GM23338 (cell line): ENCODE measurements at regions not wholly inside any gene's neighbourhood (a gene's known extent, or its start where the extent isn't known, plus 50 kb on each side); places are given as distances from the start of the nearest gene placed in this dataset.

Experiments
- ATAC-seq: fragments of 200-7000 bp; cut with Tn5 transposase; 3 replicates; pipeline ENCODE4 v1.9.1; 2020
- DNase-seq: peaks from one replicate; pipeline ENCODE4 v3.0.0-alpha.2; 2015; ENCODE audit warnings: low spot score
- H2AFZ ChIP-seq: fragments of 200-600 bp; sonication (generic); 2 replicates; pipeline ENCODE4 v1.8.0; 2016; ENCODE audit warnings: antibody characterized with exemption, mild to moderate bottlenecking, moderate library complexity
- H3F3A ChIP-seq: fragments of 200-600 bp; sonication (generic); replicated peaks from 2 replicates; pipeline ENCODE4 v1.8.0; 2017; ENCODE audit warnings: antibody characterized with exemption, mixed run types, low read depth
- H3K27ac ChIP-seq: fragments of 200-600 bp; sonication (generic); 2 replicates; pipeline ENCODE4 v1.6.1; 2016; ENCODE audit warnings: low read depth
- H3K27me3 ChIP-seq: fragments of 200-600 bp; sonication (generic); 2 replicates; pipeline ENCODE4 v1.8.0; 2016; ENCODE audit warnings: mild to moderate bottlenecking, mixed run types, moderate library complexity; ENCODE audit not compliant: insufficient read depth
- H3K36me3 ChIP-seq: fragments of 200-600 bp; sonication (generic); 2 replicates; pipeline ENCODE4 v1.8.0; 2016; ENCODE audit warnings: mild to moderate bottlenecking; ENCODE audit not compliant: insufficient read depth
- H3K4me1 ChIP-seq: fragments of 200-600 bp; sonication (generic); 2 replicates; pipeline ENCODE4 v1.8.0; 2016; ENCODE audit warnings: mild to moderate bottlenecking, moderate library complexity; ENCODE audit not compliant: insufficient read depth
- H3K4me2 ChIP-seq: fragments of 200-600 bp; sonication (generic); 2 replicates; pipeline ENCODE4 v1.7.1; 2017; ENCODE audit warnings: mixed run types
- H3K4me3 ChIP-seq: fragments of 200-600 bp; sonication (generic); 2 replicates; pipeline ENCODE4 v1.6.1; 2016; ENCODE audit warnings: mixed run types
- H3K79me2 ChIP-seq: fragments of 200-600 bp; sonication (generic); replicated peaks from 2 replicates; pipeline ENCODE4 v1.8.0; 2017; ENCODE audit warnings: mild to moderate bottlenecking; ENCODE audit not compliant: insufficient read depth
- H3K9me2 ChIP-seq: fragments of 200-600 bp; sonication (generic); 2 replicates; pipeline ENCODE4 v1.8.0; 2017; ENCODE audit not compliant: insufficient read depth
- H4K20me1 ChIP-seq: fragments of 200-600 bp; sonication (generic); replicated peaks from 2 replicates; pipeline ENCODE4 v1.8.0; 2017; ENCODE audit warnings: mild to moderate bottlenecking; ENCODE audit not compliant: insufficient read depth
- H3K27ac Mint-ChIP-seq: 2 replicates; pipeline ENCODE4 v1.8.0; 2020; ENCODE audit warnings: inconsistent platforms, mild to moderate bottlenecking, moderate library complexity, mixed read lengths
- H3K27me3 Mint-ChIP-seq: 3 replicates; pipeline ENCODE4 v1.8.0; 2022; ENCODE audit warnings: low read depth, mild to moderate bottlenecking, moderate library complexity, mixed read lengths, inconsistent platforms; ENCODE audit not compliant: insufficient read depth, poor library complexity
- H3K36me3 Mint-ChIP-seq: 3 replicates; pipeline ENCODE4 v1.8.0; 2021; ENCODE audit warnings: low read depth, mild to moderate bottlenecking, inconsistent platforms, moderate library complexity, mixed read lengths
- H3K4me1 Mint-ChIP-seq: 3 replicates; pipeline ENCODE4 v1.8.0; 2020; ENCODE audit warnings: mild to moderate bottlenecking, inconsistent platforms, mixed read lengths
- H3K4me3 Mint-ChIP-seq: 3 replicates; pipeline ENCODE4 v1.8.0; 2021; ENCODE audit warnings: moderate library complexity, mild to moderate bottlenecking, inconsistent platforms, mixed read lengths
- H3K9me3 Mint-ChIP-seq: 3 replicates; pipeline ENCODE4 v1.8.0; 2020; ENCODE audit warnings: moderate library complexity, mild to moderate bottlenecking, inconsistent platforms, mixed read lengths
- CREB1 ChIP-seq: fragments of 250-450 bp; sonication (Bioruptor Pico); IDR thresholded peaks from 2 replicates; pipeline ENCODE4 v1.5.0; 2020; ENCODE audit warnings: low read depth, mild to moderate bottlenecking, moderate library complexity
- CTCF ChIP-seq, 2 experiments: fragments of 200-600 bp in 1 of 2; sonication (generic) in 1 of 2; conservative IDR thresholded peaks; 2 replicates each; pipeline versions ENCODE4 v1.5.1 to v1.6.1; 2016 to 2017; ENCODE audit warnings: antibody characterized with exemption in 2 of 2, low read depth in 2 of 2, mild to moderate bottlenecking in 2 of 2, moderate library complexity in 1 of 2
- ETS1 ChIP-seq: IDR thresholded peaks from 2 replicates; pipeline ENCODE4 v1.6.1; 2016; ENCODE audit warnings: antibody characterized with exemption
- EZH2 ChIP-seq: fragments of 200-600 bp; sonication (generic); IDR thresholded peaks from one replicate; pipeline ENCODE4 v1.8.0; 2017; ENCODE audit warnings: antibody characterized with exemption, mild to moderate bottlenecking, low read depth; ENCODE audit not compliant: unreplicated experiment
- EZH2phosphoT487 ChIP-seq: fragments of 200-600 bp; sonication (generic); IDR thresholded peaks from one replicate; pipeline ENCODE4 v1.8.1; 2018; ENCODE audit warnings: antibody characterized with exemption; ENCODE audit not compliant: unreplicated experiment
- JUNB ChIP-seq: IDR thresholded peaks from one replicate; pipeline ENCODE4 v1.6.1; 2016; ENCODE audit warnings: antibody characterized with exemption; ENCODE audit not compliant: unreplicated experiment
- NANOG ChIP-seq: IDR thresholded peaks from 2 replicates; pipeline ENCODE4 v1.6.1; 2016; ENCODE audit warnings: antibody characterized with exemption, borderline replicate concordance
- POLR2AphosphoS5 ChIP-seq: IDR thresholded peaks from 2 replicates; pipeline ENCODE4 v1.6.1; 2016; ENCODE audit warnings: antibody characterized with exemption, low read depth
- REST ChIP-seq: IDR thresholded peaks from one replicate; pipeline ENCODE4 v1.6.1; 2018; ENCODE audit warnings: antibody characterized with exemption; ENCODE audit not compliant: unreplicated experiment
- STAT1 ChIP-seq: IDR thresholded peaks from one replicate; pipeline ENCODE4 v1.6.1; 2016; ENCODE audit warnings: antibody characterized with exemption; ENCODE audit not compliant: unreplicated experiment
- ZNF114 ChIP-seq: fragments of 250-450 bp; sonication (Bioruptor Pico); IDR thresholded peaks from 2 replicates; pipeline ENCODE4 v1.5.0; 2020; ENCODE audit warnings: mild to moderate bottlenecking, moderate library complexity
- ZNF331 ChIP-seq: fragments of 250-450 bp; sonication (Bioruptor Pico); IDR thresholded peaks from 2 replicates; pipeline ENCODE4 v1.5.0; 2020; ENCODE audit warnings: low read depth, mild to moderate bottlenecking, moderate library complexity
- ZNF462 ChIP-seq: fragments of 250-450 bp; sonication (Bioruptor Pico); IDR thresholded peaks from 2 replicates; pipeline ENCODE4 v1.5.0; 2020; ENCODE audit warnings: mild to moderate bottlenecking, moderate library complexity

- Mint-ChIP-seq H3K4me3 (no peak overlapping the region), H3K9me3 (no peaks in the 10 kb centered on the region; the same call in 2 of the 3 replicates), H3K36me3 (no peaks in the 10 kb centered on the region), H3K27ac (no peak overlapping the region), H3K4me1 (no peaks in the 10 kb centered on the region), H3K27me3 (no peaks in the 10 kb centered on the region)
- no peaks in the 10 kb centered on the region for H3K79me2 ChIP-seq
- H3K36me3 ChIP-seq = no peaks in the 10 kb centered on the region
- ATAC-seq = no peak
- H3K4me3 ChIP-seq = no peak overlapping the region
- no peak for DNase-seq
- H3K9me2 ChIP-seq = 0 out of 2 replicates have a peak, but pooled peaks cover 3% of the 10 kb centered on the region
- no peaks in the 10 kb centered on the region for H3K27me3 ChIP-seq
- TF ChIP-seq ZNF331 (CRISPR knock-in tag) (no peak), EZH2 (no peak), NANOG (no peak), STAT1 (no peak), ZNF462 (CRISPR knock-in tag) (no peak), REST (no peak), CTCF (conservative IDR thresholded peaks at IDR 0.05; ENCODE audit: low read depth in 2 of 2) (no peak), ZNF114 (CRISPR knock-in tag) (no peak), CREB1 (CRISPR knock-in tag) (no peak), EZH2phosphoT487 (no peak), POLR2AphosphoS5 (no peak), JUNB (no peak), ETS1 (no peak)
- H2AFZ ChIP-seq = no peak overlapping the region
- no peaks in the 10 kb centered on the region for H3F3A ChIP-seq
- H3K27ac ChIP-seq = no peak overlapping the region
- H3K4me2 ChIP-seq = no peak overlapping the region
- no peaks in the 10 kb centered on the region for H4K20me1 ChIP-seq
- H3K4me1 ChIP-seq = no peaks in the 10 kb centered on the region
Measured at GRCh38 chr4:22957774-22958309, 265.1 kb downstream of the GBA3 start.
